Heart left ventricle (tissue), 16 donors: ENCODE measurements at regions not wholly inside any gene's neighbourhood (a gene's known extent, or its start where the extent isn't known, plus 50 kb on each side); places are given as distances from the start of the nearest gene placed in this dataset.
A peak's percentile ranks its signal among the peaks of the same experiment; 100 is the strongest.

Experiments
- ATAC-seq, 4 donors: fragments of 200-7000 bp; cut with Tn5 transposase; one replicate each; pipeline ENCODE4 v1.9.1; 2020 to 2022; ENCODE audit warnings: moderate library complexity in 4 of 4, mild to moderate bottlenecking in 3 of 4, moderate number of reproducible peaks in 1 of 4
- DNase-seq, 5 donors: peaks; one replicate each; pipeline ENCODE4 v3.0.0-alpha.2; 2020
- H3K27ac ChIP-seq, 12 donors: fragments of 200-600 bp; sonication (generic) in 4 of 12; one replicate each; pipeline versions ENCODE4 v1.5.0 to v1.8.0; 2016 to 2022; ENCODE audit warnings: mild to moderate bottlenecking in 2 of 12
- H3K27me3 ChIP-seq, 9 donors: fragments of 200-600 bp; sonication (generic) in 2 of 9; one replicate each; pipeline versions ENCODE4 v1.5.1 to v1.8.0; 2016 to 2022; ENCODE audit warnings: mild to moderate bottlenecking in 3 of 9
- H3K36me3 ChIP-seq, 9 donors: fragments of 200-600 bp; sonication (generic) in 2 of 9; one replicate each; pipeline versions ENCODE4 v1.5.0 to v1.8.0; 2018 to 2022; ENCODE audit warnings: mild to moderate bottlenecking in 2 of 9
- H3K4me1 ChIP-seq, 12 donors: fragments of 200-600 bp; sonication (generic) in 4 of 12; one replicate each; pipeline versions ENCODE4 v1.5.0 to v1.8.0; 2016 to 2022; ENCODE audit warnings: mild to moderate bottlenecking in 3 of 12
- H3K4me3 ChIP-seq, 12 donors: fragments of 200-600 bp; sonication (generic) in 4 of 12; one replicate each; pipeline versions ENCODE4 v1.5.0 to v1.8.0; 2017 to 2022; ENCODE audit warnings: mild to moderate bottlenecking in 9 of 12, moderate library complexity in 4 of 12
- H3K9me3 ChIP-seq, 12 donors: fragments of 200-600 bp; sonication (generic) in 4 of 12; one replicate each; pipeline versions ENCODE4 v1.5.0 to v1.8.0; 2016 to 2022; ENCODE audit warnings: mild to moderate bottlenecking in 1 of 12
- CTCF ChIP-seq, 12 donors: fragments of 200-600 bp; sonication (generic) in 4 of 12; IDR thresholded peaks; one replicate each; pipeline versions ENCODE4 v1.5.0 to v1.8.0; 2018 to 2022; ENCODE audit warnings: antibody characterized with exemption in 12 of 12, mild to moderate bottlenecking in 5 of 12
- POLR2A ChIP-seq, 2 donors: fragments of 450-650 bp; IDR thresholded peaks; one replicate each; pipeline ENCODE4 v1.6.1; 2017; ENCODE audit warnings: antibody characterized with exemption in 2 of 2, mild to moderate bottlenecking in 2 of 2, moderate library complexity in 2 of 2
- WGBS, 4 donors: extraction: QIAGEN DNeasy Blood & Tissue Kit in 2 of 4; methylation state at CpG; one replicate each; pipeline versions ENCODE4 v1.1.5 to v1.1.7; 2013 to 2018; 5-methylcytosine and 5-hydroxymethylcytosine counted together
- intact Hi-C, 10 donors: fragments of 100-400 bp; cut with DNase I; formaldehyde crosslinking; loops; one replicate each; pipeline versions ENCODE4 v1.11.1 to v1.14.2; 2022
- donor health status: ischemic (EF 13 %, LVEDD 7.1; RV severe dilation, severe dysfunction).
- donor health status: healthy with polysubstance abuse.
- donor health status: DM: no; HTN: yes; CAD: no.
- donor health status: DM: no; HTN: no; CAD: no.
- donor health status: ischemic (EF 25% LVEDD 6.9; RV normal size, moderate dysfunction).
- donor health status: ischemic (EF 25% LVEDD 5.7; RV mildly dilated, moderate dysfunction).
- donor health status: healthy.
- donor health status: DM: yes; HTN: yes; CAD: no.
- donor health status: ischemic (EF 35%, LVEDD 5.7; RV mildly dilated, moderate dysfunction).
- donor health status: nonischemic (EF 11% LVEDD 7.7; RV severe dilation, severe dysfunction).
- donor health status: DM: yes; HTN: yes; CAD: no.
- donor health status: PGD.
- donor health status: ischemic (EF 29% LVEDD 5.4; RV normal size, mild dysfunction).
- donor health status: nonischemic (EF 23%, LVEDD 6.1; RV moderate dilation, normal function).

GRCh38 chr5:115384587-115385375 lies 88.3 kb upstream of the CCDC112 start:
- no peak for DNase-seq
- intact Hi-C loops: loop anchor here in 1 of 10 donors (10.0 kb wide), 1 partner anchor 70 kb away; no protein-coding TSS in a partner anchor

GRCh38 chr5:115382989-115383388 lies 86.5 kb upstream of the CCDC112 start:
- no peak overlapping the region for H3K4me3 ChIP-seq
- no peak overlapping the region for H3K27ac ChIP-seq
- TF ChIP-seq CTCF (IDR thresholded peaks at IDR 0.05): no peak
- TF ChIP-seq POLR2A (IDR thresholded peaks at IDR 0.05): no peak
- WGBS, 4 donors: 83 to 93% (median 88%) methylated on average over 1 of the region's 1 CpG
- H3K27me3 ChIP-seq: no peaks in the 10 kb centered on the region
- intact Hi-C loops: loop anchor here in 1 of 10 donors (10.0 kb wide), 1 partner anchor 72 kb away; no protein-coding TSS in a partner anchor
- no peaks in the 10 kb centered on the region for H3K36me3 ChIP-seq
- H3K4me1 ChIP-seq: peaks cover 0 to 13% (median under 1%) of the 10 kb centered on the region in 12 donors
- DNase-seq (no peak), ATAC-seq (no peak)
- H3K9me3 ChIP-seq: no peaks in the 10 kb centered on the region

More at GRCh38 chr5:115384587-115385375, 88.3 kb upstream of the CCDC112 start:
- no peak for ATAC-seq
- no peak overlapping the region for H3K27ac ChIP-seq
- H3K36me3 ChIP-seq: no peaks in the 10 kb centered on the region
- peaks cover 0 to 22% (median 6%) of the 10 kb centered on the region in 12 donors for H3K4me1 ChIP-seq
- TF ChIP-seq CTCF (IDR thresholded peaks at IDR 0.05): no peak
- TF ChIP-seq POLR2A (IDR thresholded peaks at IDR 0.05): no peak
- no peaks in the 10 kb centered on the region for H3K9me3 ChIP-seq
- H3K4me3 ChIP-seq: no peak overlapping the region
- WGBS, 4 donors: 56 to 80% (median 67%) methylated on average over 1 of the region's 1 CpG
- no peaks in the 10 kb centered on the region for H3K27me3 ChIP-seq

GRCh38 chr5:115381911-115382662 lies 85.6 kb upstream of the CCDC112 start:
- Histone ChIP-seq H3K4me3 (no peak overlapping the region), H3K4me1 (peaks cover 0 to 19% (median 6%) of the 10 kb centered on the region in 12 donors), H3K9me3 (no peaks in the 10 kb centered on the region), H3K27me3 (no peaks in the 10 kb centered on the region), H3K36me3 (no peaks in the 10 kb centered on the region), H3K27ac (peak overlapping the region in 1 of 12 donors; percentile 47)
- ATAC-seq (no peak), DNase-seq (no peak)
- no peak for TF ChIP-seq CTCF (IDR thresholded peaks at IDR 0.05)
- no peak for TF ChIP-seq POLR2A (IDR thresholded peaks at IDR 0.05)
- 70 to 91% (median 78%) methylated on average over 4 of the region's 4 CpGs for WGBS, 4 donors
- intact Hi-C loops: loop anchor here in 1 of 10 donors (10.0 kb wide), 1 partner anchor 73 kb away; no protein-coding TSS in a partner anchor
